Activated naive CD4-positive, alpha-beta T cell treated with anti-CD3 and anti-CD28 coated beads, Interleukin-2, amount 50 U/mL, for 24 hours (primary cell): ENCODE measurements at regions not wholly inside any gene's neighbourhood (a gene's known extent, or its start where the extent isn't known, plus 50 kb on each side); places are given as distances from the start of the nearest gene placed in this dataset.
"Not testable (repeated sequence)": the region's sequence is repeated elsewhere in the genome, so short reads cannot be mapped to it uniquely, and the experiment has no call there.

Experiments used
- H3K27ac Mint-ChIP-seq: one replicate; pipeline ENCODE4 v1.8.0; 2021; ENCODE audit warnings: mild to moderate bottlenecking, mixed read lengths
- H3K27me3 Mint-ChIP-seq: one replicate; pipeline ENCODE4 v1.8.0; 2021; ENCODE audit warnings: mixed read lengths
- H3K36me3 Mint-ChIP-seq: one replicate; pipeline ENCODE4 v1.8.0; 2021; ENCODE audit warnings: mixed read lengths
- H3K4me1 Mint-ChIP-seq: one replicate; pipeline ENCODE4 v1.8.0; 2021; ENCODE audit warnings: mixed read lengths
- H3K4me3 Mint-ChIP-seq: one replicate; pipeline ENCODE4 v1.8.0; 2021; ENCODE audit warnings: mild to moderate bottlenecking, mixed read lengths
- H3K9me3 Mint-ChIP-seq: one replicate; pipeline ENCODE4 v1.8.0; 2021; ENCODE audit warnings: mixed read lengths

DNA sequence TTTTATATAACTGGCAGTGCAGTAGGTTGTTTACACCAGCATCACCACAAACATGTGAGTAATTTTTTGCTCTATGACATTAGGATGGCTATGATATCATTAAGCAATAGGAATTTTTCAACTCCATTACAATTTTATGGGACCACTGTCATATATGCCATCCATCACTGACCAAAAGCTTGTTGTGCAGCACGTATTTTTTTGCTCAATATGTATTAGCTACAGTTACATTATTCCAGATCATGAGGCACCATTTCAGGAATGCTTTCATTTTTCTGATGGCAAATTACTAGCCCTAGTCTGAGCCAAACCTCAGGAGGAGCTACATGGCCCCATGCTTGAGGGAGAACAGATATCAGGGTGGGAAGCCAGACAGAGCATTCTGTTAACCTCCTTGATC is 56.8 kb upstream of the DCLK2 start:
- no peak overlapping the region for H3K4me3 Mint-ChIP-seq
- H3K27ac Mint-ChIP-seq, result no peak overlapping the region
- no peaks in the 10 kb centered on the region for H3K36me3 Mint-ChIP-seq
- no peaks in the 10 kb centered on the region for H3K4me1 Mint-ChIP-seq
- peaks cover 6% of the 10 kb centered on the region for H3K9me3 Mint-ChIP-seq
- H3K27me3 Mint-ChIP-seq, result peaks cover 8% of the 10 kb centered on the region

- no peak overlapping the region for H3K4me3 Mint-ChIP-seq
- H3K9me3 Mint-ChIP-seq, result peaks cover 17% of the 10 kb centered on the region
- H3K27me3 Mint-ChIP-seq, result peaks cover 7% of the 10 kb centered on the region
- no peak overlapping the region for H3K27ac Mint-ChIP-seq
- no peaks in the 10 kb centered on the region for H3K4me1 Mint-ChIP-seq
- no peaks in the 10 kb centered on the region for H3K36me3 Mint-ChIP-seq
Observed at GRCh38 chr4:150023489-150023888, 54.8 kb upstream of the DCLK2 start.

DNA sequence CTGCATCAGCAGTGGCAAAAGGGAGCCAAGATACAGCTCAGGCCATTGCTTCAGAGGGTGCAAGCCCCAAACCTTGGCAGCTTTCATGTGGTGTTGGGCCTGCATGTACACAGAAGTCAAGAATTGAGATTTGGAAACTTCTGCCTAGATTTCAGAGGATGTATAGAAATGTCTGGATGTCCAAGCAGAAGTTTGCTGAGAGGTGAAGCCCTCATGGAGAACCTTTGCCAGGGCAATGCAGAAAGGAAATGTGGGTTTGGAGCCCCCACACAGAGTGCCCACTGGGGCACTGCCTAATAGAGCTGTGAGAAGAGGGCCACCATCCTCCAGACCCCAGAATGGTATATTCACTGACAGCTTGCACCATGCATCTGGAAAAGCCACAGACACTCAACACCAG is 51.3 kb upstream of the DCLK2 start:
- not testable (repeated sequence) for H3K4me1 Mint-ChIP-seq, H3K4me3 Mint-ChIP-seq, H3K27me3 Mint-ChIP-seq, H3K36me3 Mint-ChIP-seq
- H3K9me3 Mint-ChIP-seq, result peaks cover 17% of the 10 kb centered on the region
- H3K27ac Mint-ChIP-seq, result peak overlapping the region; percentile 23
